ENCODE measurements at regions not wholly inside any gene's neighbourhood (a gene's known extent, or its start where the extent isn't known, plus 50 kb on each side); places are given as distances from the start of the nearest gene placed in this dataset.
"Not testable (repeated sequence)": the region's sequence is repeated elsewhere in the genome, so short reads cannot be mapped to it uniquely, and the experiment has no call there.

DNA sequence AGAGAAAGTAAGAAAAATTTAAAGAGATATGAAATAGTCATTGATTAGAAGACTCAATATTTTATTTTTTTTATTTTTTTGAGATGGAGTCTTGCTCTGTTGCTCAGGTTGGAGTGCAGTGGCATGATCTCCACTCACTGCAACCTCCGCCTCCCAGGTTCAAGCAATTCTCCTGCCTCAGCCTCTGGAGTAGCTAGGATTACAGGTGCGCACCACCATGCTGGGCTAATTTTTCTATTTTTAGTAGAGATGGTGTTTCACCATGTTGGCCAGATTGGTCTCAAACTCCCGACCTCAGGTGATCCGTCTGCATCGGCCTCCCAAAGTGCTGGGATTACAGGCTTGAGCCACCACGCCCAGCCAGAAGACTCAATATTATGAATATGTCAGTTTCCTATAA, 672.6 kb downstream of the UQCRFS1 start:
- DNase-seq (ENCODE audit: low read depth, low spot score); H3K36me3 ChIP-seq (ENCODE audit: control insufficient read depth in 2 of 2, insufficient read depth in 2 of 2, low read length in 1 of 2); H3K27ac ChIP-seq (ENCODE audit: control insufficient read depth, insufficient read depth); FAIRE-seq; H3K4me1 ChIP-seq (ENCODE audit: control insufficient read depth, insufficient read depth, low read length); H3K9me3 ChIP-seq (replicated peaks; ENCODE audit: control insufficient read depth, insufficient read depth, low read length); H3K4me3 ChIP-seq; BruUV-seq (replicated peaks); intact Hi-C loops (cut with micrococcal nuclease; ENCODE audit: unreplicated experiment); H4K20me1 ChIP-seq (ENCODE audit: control insufficient read depth, insufficient read depth); ATAC-seq; H3K9ac ChIP-seq (ENCODE audit: control insufficient read depth, insufficient read depth, low read length); H3K27me3 ChIP-seq (replicated peaks in 1 of 2; ENCODE audit: control insufficient read depth in 2 of 2, insufficient read depth in 2 of 2, low read length in 1 of 2); H3K4me2 ChIP-seq (ENCODE audit: control insufficient read depth, insufficient read depth); H2AFZ ChIP-seq (ENCODE audit: control insufficient read depth, low read depth, low read length); H3K79me2 ChIP-seq (ENCODE audit: control insufficient read depth, insufficient read depth, low read length); in situ Hi-C loops (cut with MboI): not testable (repeated sequence)
- ChIA-PET SMC1A (ENCODE audit: uncharacterized antibody, unreplicated experiment) (interaction anchor here (0.9 to 3.2 kb wide), 6 partner anchors 12 to 71 kb away, joined by 3 to 20 read pairs (median 4); no protein-coding TSS in a partner anchor), RAD21 (ENCODE audit: unreplicated experiment) (interaction anchor here (0.6 to 0.9 kb wide), 2 partner anchors 16 to 53 kb away, joined by 4 read pairs; no protein-coding TSS in a partner anchor), CTCF (interaction anchor here (0.8 to 1.9 kb wide), 2 partner anchors 11 to 19 kb away, joined by 3 to 5 read pairs; no protein-coding TSS in a partner anchor), POLR2A (interaction anchor here (1.1 kb wide), 1 partner anchor 11 kb away, joined by 5 read pairs; no protein-coding TSS in a partner anchor)
- 34% methylated on average over 6 of the region's 6 CpGs for WGBS (ENCODE audit: insufficient coverage, insufficient replicate concordance, low lambda C conversion rate, missing lambda C conversion rate)

DNA sequence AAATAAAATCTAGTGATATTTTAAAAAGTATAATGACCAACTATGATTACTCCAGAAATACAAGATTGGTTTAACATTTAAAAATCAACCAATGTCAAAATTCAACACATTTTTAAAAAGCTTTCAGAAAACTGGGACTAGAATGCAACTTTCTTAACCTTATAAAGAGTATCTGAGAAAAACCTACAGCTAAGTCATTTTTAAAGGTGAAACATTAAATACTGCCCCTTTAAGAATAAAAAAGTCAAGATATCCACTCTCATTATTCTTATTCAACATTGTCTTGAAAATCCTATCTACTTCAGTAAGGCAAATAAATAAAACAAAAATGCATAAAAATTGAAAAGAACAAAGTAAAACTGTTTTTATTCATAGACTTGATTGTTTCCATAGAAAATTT, 673.2 kb downstream of the UQCRFS1 start:
- no peak for ATAC-seq
- Histone ChIP-seq H3K36me3 (ENCODE audit: control insufficient read depth in 2 of 2, insufficient read depth in 2 of 2, low read length in 1 of 2) (no peaks in the 10 kb centered on the region), H3K4me2 (ENCODE audit: control insufficient read depth, insufficient read depth) (no peak overlapping the region), H3K27ac (ENCODE audit: control insufficient read depth, insufficient read depth) (no peak overlapping the region), H2AFZ (ENCODE audit: control insufficient read depth, low read depth, low read length) (no peak overlapping the region), H3K9ac (ENCODE audit: control insufficient read depth, insufficient read depth, low read length) (no peak overlapping the region), H3K27me3 (replicated peaks in 1 of 2; ENCODE audit: control insufficient read depth in 2 of 2, insufficient read depth in 2 of 2, low read length in 1 of 2) (no peaks in the 10 kb centered on the region), H3K4me1 (ENCODE audit: control insufficient read depth, insufficient read depth, low read length) (no peaks in the 10 kb centered on the region), H3K79me2 (ENCODE audit: control insufficient read depth, insufficient read depth, low read length) (no peaks in the 10 kb centered on the region), H4K20me1 (ENCODE audit: control insufficient read depth, insufficient read depth) (no peaks in the 10 kb centered on the region), H3K4me3 (no peak overlapping the region), H3K9me3 (replicated peaks; ENCODE audit: control insufficient read depth, insufficient read depth, low read length) (no peaks in the 10 kb centered on the region)
- SMC1A ChIA-PET (ENCODE audit: uncharacterized antibody, unreplicated experiment), result interaction anchor here (1.6 kb wide), 1 partner anchor 45 kb away, joined by 3 read pairs; no protein-coding TSS in a partner anchor
- in situ Hi-C loops (cut with MboI) (no loop called here), intact Hi-C loops (cut with micrococcal nuclease; ENCODE audit: unreplicated experiment) (no loop called here)
- DNase-seq (ENCODE audit: low read depth, low spot score), result no peak
- RAD21 ChIA-PET (ENCODE audit: unreplicated experiment), result no interaction called here
- no TSS peak for BruUV-seq (replicated peaks)
- CTCF ChIA-PET, result interaction anchor here (1.9 kb wide), 1 partner anchor 10 kb away, joined by 5 read pairs; no protein-coding TSS in a partner anchor
- POLR2A ChIA-PET, result no interaction called here
- no peak for FAIRE-seq
- no peak for TF ChIP-seq WRNIP1 (IDR thresholded peaks at IDR 0.05; ENCODE audit: borderline replicate concordance, low read depth, low read length)
- TF ChIP-seq, protein P1, sequence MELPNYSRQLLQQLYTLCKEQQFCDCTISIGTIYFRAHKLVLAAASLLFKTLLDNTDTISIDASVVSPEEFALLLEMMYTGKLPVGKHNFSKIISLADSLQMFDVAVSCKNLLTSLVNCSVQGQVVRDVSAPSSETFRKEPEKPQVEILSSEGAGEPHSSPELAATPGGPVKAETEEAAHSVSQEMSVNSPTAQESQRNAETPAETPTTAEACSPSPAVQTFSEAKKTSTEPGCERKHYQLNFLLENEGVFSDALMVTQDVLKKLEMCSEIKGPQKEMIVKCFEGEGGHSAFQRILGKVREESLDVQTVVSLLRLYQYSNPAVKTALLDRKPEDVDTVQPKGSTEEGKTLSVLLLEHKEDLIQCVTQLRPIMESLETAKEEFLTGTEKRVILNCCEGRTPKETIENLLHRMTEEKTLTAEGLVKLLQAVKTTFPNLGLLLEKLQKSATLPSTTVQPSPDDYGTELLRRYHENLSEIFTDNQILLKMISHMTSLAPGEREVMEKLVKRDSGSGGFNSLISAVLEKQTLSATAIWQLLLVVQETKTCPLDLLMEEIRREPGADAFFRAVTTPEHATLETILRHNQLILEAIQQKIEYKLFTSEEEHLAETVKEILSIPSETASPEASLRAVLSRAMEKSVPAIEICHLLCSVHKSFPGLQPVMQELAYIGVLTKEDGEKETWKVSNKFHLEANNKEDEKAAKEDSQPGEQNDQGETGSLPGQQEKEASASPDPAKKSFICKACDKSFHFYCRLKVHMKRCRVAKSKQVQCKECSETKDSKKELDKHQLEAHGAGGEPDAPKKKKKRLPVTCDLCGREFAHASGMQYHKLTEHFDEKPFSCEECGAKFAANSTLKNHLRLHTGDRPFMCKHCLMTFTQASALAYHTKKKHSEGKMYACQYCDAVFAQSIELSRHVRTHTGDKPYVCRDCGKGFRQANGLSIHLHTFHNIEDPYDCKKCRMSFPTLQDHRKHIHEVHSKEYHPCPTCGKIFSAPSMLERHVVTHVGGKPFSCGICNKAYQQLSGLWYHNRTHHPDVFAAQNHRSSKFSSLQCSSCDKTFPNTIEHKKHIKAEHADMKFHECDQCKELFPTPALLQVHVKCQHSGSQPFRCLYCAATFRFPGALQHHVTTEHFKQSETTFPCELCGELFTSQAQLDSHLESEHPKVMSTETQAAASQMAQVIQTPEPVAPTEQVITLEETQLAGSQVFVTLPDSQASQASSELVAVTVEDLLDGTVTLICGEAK (IDR thresholded peaks at IDR 0.05; ENCODE audit: borderline replicate concordance), result no peak
- TF ChIP-seq IKZF2 (IDR thresholded peaks at IDR 0.05), result no peak
- TF ChIP-seq SRF (IDR thresholded peaks at IDR 0.05; ENCODE audit: low read depth in 2 of 2, low read length in 2 of 2), result no peak
- TF ChIP-seq BCL11A (IDR thresholded peaks at IDR 0.05; ENCODE audit: low read depth, low read length), result no peak
- TF ChIP-seq PML (IDR thresholded peaks at IDR 0.05; ENCODE audit: low read length), result no peak
- TF ChIP-seq, protein P2, sequence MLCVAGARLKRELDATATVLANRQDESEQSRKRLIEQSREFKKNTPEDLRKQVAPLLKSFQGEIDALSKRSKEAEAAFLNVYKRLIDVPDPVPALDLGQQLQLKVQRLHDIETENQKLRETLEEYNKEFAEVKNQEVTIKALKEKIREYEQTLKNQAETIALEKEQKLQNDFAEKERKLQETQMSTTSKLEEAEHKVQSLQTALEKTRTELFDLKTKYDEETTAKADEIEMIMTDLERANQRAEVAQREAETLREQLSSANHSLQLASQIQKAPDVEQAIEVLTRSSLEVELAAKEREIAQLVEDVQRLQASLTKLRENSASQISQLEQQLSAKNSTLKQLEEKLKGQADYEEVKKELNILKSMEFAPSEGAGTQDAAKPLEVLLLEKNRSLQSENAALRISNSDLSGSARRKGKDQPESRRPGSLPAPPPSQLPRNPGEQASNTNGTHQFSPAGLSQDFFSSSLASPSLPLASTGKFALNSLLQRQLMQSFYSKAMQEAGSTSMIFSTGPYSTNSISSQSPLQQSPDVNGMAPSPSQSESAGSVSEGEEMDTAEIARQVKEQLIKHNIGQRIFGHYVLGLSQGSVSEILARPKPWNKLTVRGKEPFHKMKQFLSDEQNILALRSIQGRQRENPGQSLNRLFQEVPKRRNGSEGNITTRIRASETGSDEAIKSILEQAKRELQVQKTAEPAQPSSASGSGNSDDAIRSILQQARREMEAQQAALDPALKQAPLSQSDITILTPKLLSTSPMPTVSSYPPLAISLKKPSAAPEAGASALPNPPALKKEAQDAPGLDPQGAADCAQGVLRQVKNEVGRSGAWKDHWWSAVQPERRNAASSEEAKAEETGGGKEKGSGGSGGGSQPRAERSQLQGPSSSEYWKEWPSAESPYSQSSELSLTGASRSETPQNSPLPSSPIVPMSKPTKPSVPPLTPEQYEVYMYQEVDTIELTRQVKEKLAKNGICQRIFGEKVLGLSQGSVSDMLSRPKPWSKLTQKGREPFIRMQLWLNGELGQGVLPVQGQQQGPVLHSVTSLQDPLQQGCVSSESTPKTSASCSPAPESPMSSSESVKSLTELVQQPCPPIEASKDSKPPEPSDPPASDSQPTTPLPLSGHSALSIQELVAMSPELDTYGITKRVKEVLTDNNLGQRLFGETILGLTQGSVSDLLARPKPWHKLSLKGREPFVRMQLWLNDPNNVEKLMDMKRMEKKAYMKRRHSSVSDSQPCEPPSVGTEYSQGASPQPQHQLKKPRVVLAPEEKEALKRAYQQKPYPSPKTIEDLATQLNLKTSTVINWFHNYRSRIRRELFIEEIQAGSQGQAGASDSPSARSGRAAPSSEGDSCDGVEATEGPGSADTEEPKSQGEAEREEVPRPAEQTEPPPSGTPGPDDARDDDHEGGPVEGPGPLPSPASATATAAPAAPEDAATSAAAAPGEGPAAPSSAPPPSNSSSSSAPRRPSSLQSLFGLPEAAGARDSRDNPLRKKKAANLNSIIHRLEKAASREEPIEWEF (IDR thresholded peaks at IDR 0.05; ENCODE audit: insufficient replicate concordance, low read depth, low read length), result no peak
- TF ChIP-seq BMI1 (IDR thresholded peaks at IDR 0.05; ENCODE audit: borderline replicate concordance), result no peak
- no peak for TF ChIP-seq YY1 (IDR thresholded peaks at IDR 0.05; ENCODE audit: low read depth, low read length)
